NOMO-1 treated with dmso at 0.1 percent for 144 hours (cell line): ENCODE measurements at regions not wholly inside any gene's neighbourhood (a gene's known extent, or its start where the extent isn't known, plus 50 kb on each side); places are given as distances from the start of the nearest gene placed in this dataset.

Source experiments
- DNase-seq: peaks from one replicate; lab custom pipeline; 2025; ENCODE audit not compliant: unreplicated experiment; lab: John Stamatoyannopoulos, UW

- no peak for DNase-seq
These were observed 297.4 kb upstream of the TAS2R1 start for GRCh38 chr5:9927521-9927997.

GRCh38 chr5:9927106-9927505 is 297.0 kb upstream of the TAS2R1 start:
- DNase-seq: no peak

GRCh38 chr5:9924614-9925013 is 294.5 kb upstream of the TAS2R1 start:
- no peak for DNase-seq

- DNase-seq: no peak
These were observed 292.6 kb upstream of the TAS2R1 start for GRCh38 chr5:9922719-9923118.

GRCh38 chr5:9920697-9921096 is 290.5 kb upstream of the TAS2R1 start:
- no peak for DNase-seq

- DNase-seq: no peak
These were observed 289.3 kb upstream of the TAS2R1 start for GRCh38 chr5:9919306-9920030.

GRCh38 chr5:9905661-9906060 is 275.5 kb upstream of the TAS2R1 start:
- no peak for DNase-seq

GRCh38 chr5:9903801-9904200 is 273.6 kb upstream of the TAS2R1 start:
- DNase-seq: no peak

- DNase-seq: no peak
These were observed 268.2 kb upstream of the TAS2R1 start for GRCh38 chr5:9898319-9898718.

- no peak for DNase-seq
These were observed 265.1 kb upstream of the TAS2R1 start for GRCh38 chr5:9895302-9895645.

GRCh38 chr5:9894571-9895301 is 264.6 kb upstream of the TAS2R1 start:
- no peak for DNase-seq

GRCh38 chr5:9892696-9893095 is 262.5 kb upstream of the TAS2R1 start:
- DNase-seq: no peak

GRCh38 chr5:9889511-9889910 is 259.4 kb upstream of the TAS2R1 start:
- DNase-seq: no peak

- DNase-seq: no peak
These were observed 258.4 kb upstream of the TAS2R1 start for GRCh38 chr5:9888501-9888901.

GRCh38 chr5:9885164-9885563 is 255.0 kb upstream of the TAS2R1 start:
- no peak for DNase-seq

- no peak for DNase-seq
These were observed 248.1 kb upstream of the TAS2R1 start for GRCh38 chr5:9878206-9878605.

GRCh38 chr5:9877488-9877887 is 247.3 kb upstream of the TAS2R1 start:
- DNase-seq: no peak

GRCh38 chr5:9876451-9876850 is 246.3 kb upstream of the TAS2R1 start:
- DNase-seq: no peak

GRCh38 chr5:9869616-9870288 is 239.6 kb upstream of the TAS2R1 start:
- no peak for DNase-seq

GRCh38 chr5:9865574-9865973 is 235.4 kb upstream of the TAS2R1 start:
- no peak for DNase-seq

- DNase-seq: no peak
These were observed 234.6 kb upstream of the TAS2R1 start for GRCh38 chr5:9864791-9865190.

GRCh38 chr5:9863486-9863885 is 233.3 kb upstream of the TAS2R1 start:
- no peak for DNase-seq
